ENCODE measurements at regions not wholly inside any gene's neighbourhood (a gene's known extent, or its start where the extent isn't known, plus 50 kb on each side); places are given as distances from the start of the nearest gene placed in this dataset.

GRCh38 chr6:140385679-140386078 is 1011.2 kb upstream of the CITED2 start:
- TF ChIP-seq CTCF (IDR thresholded peaks at IDR 0.05; ENCODE audit: low read length) (no peak), EZH2 (optimal IDR thresholded peaks at IDR 0.05; ENCODE audit: low read depth, low read length) (no peak), EZH2phosphoT487 (IDR thresholded peaks at IDR 0.05; ENCODE audit: low read length) (no peak)
